ENCODE measurements at regions not wholly inside any gene's neighbourhood (a gene's known extent, or its start where the extent isn't known, plus 50 kb on each side); places are given as distances from the start of the nearest gene placed in this dataset.

DNA sequence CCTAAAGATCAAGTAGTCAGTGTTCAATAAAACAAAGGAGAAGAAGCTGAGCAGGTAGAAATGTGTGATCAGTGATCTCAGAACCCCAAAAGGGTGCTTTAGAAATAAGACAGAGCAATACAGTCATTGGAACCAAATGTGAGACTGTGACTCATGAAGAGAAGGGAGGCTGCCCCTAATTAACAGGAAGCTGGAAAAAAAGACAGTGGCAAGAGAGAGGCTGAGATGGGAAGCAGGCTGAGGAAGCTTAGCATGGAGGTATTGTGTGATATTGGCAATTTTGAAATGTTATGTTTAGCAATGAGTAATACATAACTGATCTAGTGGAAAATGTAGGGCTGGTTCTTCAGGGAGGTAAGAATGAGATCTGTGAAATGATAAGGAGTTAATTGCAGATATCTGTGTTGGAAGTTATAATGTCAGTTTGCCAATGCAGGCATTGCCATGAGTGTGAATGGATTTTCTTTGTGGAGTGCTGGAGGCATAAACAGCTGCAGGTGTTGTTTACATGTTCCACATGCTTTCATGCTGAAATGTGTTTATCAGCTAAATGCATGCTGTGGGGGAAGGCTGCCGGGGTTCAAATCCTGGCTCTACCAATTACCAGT lies 90.6 kb upstream of the CACNA1E start:
- no peak for DNase-seq

DNA sequence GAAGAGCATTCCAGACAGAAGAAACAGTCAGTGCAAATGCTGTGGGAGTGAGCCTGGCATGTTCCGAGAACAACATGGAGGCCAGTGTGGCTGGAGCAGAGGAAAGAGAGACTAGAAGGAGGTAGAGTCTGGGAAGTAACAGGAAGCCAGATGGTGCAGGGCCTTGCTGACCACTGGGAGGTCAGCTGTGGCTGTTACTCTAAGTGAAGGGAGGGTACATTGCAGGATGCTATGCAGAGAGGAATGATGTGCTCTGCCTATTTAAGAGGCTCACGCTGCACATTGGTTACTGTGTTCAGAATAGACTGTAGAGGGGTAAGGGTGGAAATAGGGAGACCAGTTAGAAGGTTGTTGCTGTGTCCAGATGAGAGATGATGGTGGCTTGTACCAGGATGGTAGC lies 88.6 kb upstream of the CACNA1E start:
- DNase-seq, result no peak

DNA sequence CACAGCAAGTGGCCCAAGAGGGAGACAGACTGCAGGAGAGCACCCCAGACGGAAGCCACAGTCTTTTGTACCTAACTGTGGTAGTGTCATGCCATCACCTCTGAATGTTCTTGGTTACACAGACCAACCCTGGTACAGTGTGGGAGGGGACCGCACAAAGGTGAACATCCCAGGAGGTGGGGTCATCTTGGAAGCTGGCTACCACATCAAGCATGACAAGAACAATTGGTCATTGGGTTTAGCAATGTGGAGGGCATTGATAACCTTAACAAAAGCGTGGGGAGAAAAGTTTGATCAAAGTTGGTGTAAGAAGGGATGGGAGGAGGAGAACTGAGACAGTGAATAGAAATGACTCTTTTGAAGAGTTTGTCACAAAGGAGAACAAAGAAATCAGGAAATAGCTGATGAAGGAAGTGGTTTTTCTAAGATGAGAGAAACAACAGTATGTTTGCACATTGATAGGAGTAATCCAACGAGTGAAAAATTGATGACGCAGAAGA lies 87.1 kb upstream of the CACNA1E start:
- DNase-seq, result no peak

DNA sequence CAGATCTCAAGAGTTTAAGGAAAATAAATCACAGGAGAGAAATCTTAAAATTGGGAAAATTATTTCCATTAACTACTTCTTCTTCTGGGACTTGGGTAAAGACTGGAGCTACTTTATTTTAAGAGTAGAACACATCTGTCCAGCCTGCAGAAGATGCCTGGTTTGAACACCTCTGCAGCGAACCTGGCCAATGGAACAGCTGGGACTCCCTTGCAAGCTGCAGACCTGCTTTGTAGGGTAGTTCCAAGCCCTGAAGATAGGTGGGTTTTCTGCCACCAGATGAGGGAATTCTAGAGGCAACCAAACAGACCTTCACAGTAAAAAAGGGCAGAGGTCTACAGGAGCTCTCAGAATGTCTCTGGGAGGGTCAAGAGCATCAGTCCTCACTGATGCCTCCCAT lies 86.5 kb upstream of the CACNA1E start:
- DNase-seq, result no peak

DNA sequence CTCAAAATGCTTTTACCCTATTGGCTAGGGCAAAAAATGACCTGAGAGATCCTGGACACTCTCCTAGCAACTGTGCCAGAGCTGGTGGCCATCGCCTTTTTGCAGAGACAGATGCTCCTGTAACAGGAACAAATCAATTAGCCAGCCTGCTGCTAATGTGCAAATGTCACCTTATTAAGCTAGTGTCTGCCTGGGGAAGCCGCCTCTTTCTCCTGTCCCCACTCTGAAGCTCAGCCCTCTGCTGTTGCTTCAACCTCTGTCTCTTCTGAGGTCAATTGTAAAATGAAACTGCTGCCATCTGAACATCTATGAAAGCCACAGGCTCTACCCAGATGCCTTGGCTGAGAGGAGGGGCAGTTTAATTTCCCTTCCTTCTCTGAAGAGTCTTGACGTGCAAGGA lies 85.5 kb upstream of the CACNA1E start:
- DNase-seq, result no peak

DNA sequence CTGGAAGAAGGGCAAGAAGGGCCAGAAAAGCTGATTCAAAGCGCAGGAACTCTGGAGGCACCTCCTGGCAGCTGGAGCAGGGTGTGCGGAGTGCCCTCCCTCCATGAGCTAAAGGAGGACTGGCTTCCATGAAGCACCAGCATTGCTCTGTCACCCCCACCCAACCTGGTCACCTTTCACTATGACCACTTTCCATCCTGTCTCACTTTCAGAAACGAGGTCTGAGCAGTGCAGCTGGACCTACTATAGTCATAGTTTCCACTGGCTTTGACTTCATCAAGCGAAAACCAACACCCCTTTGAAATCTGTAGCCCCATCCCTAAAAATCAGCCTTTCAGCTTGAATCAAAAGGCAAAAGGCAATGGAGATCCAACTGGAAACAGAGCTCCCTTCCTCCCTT lies 84.8 kb upstream of the CACNA1E start:
- DNase-seq, result no peak

DNA sequence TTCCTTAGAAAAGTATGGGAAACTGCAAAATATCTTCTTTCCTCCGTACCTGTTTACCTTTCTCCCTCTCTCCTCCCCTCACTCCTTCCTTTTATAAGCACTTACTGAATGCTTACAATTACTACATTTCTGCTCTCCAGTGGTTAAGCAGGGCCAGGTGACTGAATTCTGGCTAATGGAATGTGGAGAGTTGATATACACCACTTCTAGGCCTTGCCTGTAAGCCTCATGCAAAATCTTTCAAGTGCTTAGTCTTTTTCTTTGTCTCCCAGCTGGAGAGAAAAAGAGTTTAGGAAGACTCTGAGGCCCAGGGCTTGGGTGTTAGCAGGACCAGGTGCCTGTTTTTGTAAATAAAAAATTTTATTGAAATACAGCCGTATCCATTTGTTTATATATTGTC lies 77.7 kb upstream of the CACNA1E start:
- no peak for DNase-seq

DNA sequence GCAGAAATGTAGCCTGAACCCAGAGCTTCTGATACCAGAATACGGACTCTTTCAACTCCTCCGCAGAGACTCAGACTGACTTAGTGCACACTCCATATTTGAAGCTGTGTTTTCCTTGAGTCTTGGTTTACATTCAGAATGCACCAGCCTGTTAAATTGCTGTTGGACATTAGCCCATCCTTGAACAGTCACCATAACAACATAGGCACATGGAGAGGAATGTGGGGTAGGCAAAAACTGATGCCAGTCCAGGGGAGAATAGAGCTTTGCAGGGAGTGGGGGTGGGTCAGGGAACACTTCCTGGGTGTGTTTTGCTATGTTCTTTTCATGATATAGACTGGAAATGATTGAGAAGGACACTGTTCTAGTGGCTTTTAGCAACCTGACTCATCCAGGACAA lies 76.3 kb upstream of the CACNA1E start:
- no peak for DNase-seq

DNA sequence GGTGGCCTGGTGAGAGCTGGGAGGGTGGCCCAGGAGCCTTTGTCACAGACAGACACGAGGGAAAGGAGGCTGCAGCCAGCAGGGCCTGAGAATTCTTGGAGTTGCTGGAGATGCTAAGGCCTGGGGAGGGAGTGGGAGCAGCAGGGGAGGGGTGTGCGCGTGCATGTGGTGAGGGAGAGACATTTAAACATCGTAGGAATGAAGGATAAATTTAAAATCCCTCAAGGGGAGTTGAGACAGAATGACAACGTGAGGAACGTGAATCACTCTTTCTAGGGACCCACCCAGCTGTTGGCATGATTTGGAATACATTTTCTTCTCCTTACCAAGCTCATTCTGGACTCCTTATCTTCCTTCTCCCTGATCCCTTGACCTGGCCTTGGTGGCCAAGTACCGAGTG lies 73.3 kb upstream of the CACNA1E start:
- DNase-seq, result no peak

DNA sequence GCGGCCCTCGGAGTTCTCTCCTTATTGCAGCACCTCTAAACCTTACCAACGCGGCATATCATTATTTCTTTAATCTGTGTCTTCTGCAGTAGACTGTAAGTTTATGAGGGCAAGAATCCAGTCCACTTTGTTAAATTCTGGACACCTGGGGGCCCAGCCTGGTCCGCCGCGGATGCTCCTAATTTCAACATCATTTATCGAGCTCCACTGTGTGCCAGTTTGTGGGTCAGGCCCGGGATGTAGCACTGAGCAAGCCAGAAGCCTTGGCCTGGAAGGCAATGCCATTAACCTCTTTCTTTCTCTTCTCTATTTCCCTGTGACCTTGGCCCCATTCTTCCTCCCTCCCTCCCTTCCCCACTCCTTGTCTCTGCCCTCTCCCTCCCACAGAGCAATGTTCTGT lies 70.6 kb upstream of the CACNA1E start:
- no peak for DNase-seq

DNA sequence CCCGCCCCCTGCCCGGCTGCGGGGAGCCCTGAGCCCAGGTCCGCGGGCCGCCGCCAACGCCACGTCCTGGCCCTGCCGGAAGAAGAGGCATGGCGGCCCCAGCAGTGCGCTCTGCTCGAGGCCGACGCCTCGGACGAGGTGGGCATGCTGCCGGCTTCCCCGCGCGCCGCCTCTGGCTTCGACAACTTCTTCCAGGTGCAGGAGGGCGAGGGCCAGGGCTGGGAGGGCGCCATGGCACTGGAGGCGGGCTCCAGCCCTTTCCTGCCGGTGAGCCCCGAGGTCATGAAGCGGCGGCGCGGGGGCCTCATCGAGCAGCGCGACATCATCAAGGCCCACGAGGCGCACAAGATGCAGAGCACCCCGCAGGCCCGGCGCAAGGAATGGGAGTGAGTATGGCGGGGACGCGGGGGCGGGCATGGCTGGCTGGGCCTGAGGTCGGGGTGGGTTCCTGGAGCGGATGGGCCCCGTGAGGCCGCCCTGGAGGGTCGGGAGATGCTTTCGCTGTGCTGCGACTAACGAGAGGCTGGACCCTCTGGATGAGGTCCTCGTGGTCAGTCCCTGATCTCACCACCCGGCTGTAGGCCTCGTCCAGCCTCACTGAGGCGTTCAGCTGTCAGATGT lies 70.0 kb upstream of the CACNA1E start:
- no peak for DNase-seq

DNA sequence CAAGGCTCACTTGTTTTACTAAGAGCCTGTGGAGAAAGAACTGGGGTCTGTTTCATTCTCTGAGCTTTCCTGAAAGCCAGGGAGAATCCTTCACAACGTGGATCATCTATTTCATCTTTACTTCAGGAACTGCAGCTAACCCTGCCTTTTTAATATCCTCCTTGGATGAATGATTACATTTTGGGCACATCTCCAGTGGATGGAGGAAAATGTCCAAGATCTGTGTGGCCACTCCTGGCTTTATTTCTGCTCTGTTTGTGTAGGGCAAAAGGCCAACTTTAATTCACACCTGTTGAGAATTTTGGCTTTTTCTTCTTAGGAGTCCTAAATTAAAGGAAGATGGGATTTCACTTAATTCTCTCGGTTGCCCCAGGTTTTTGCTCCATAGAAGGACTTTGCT lies 69.5 kb upstream of the CACNA1E start:
- no peak for DNase-seq

DNA sequence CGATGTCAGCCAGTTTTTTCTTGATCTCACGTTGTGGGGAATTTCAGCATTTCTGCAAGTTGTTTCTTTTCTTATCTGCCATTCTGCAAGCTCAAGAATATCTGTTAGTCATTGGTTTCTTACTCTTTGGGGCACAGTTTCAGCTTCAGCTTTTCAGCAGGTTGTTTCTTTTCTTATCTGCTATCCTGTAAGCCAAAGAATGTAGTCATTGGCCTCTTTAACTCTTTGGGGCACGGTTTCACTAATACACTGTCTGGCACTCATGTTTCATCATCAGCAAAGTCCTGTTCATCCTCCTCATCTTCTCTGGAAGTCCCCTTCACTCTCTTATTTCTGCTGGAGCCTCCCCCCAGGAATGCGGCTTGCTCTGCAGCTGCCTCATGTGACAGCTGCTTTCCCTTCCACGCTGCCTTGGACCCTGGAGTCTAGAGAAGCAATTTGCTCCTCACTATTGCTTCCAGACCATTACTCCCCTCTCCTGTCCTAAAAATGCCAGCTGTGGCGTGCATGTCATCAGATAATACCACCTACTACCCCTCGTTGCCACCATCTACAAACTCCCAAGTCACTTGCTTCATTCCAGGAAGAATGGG lies 67.0 kb upstream of the CACNA1E start:
- DNase-seq, result no peak

DNA sequence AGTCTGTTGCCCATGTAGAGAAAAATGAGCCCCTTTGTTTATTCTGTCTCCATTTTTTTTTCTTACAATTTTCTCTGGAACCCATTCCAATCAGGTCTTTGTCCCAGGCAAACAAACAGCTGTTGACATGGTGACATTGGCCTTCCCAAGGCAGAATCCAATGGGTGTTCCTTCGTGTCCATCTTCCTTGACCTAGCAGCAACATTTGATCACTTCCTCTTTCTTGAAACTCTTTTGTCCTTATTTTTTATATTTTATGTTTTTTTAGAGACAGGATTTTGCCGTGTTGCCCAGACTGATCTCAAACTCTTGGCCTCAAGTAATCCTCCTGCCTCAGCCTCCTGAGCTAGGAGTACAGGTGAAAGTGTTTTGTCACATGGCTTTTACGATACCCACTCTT lies 65.4 kb upstream of the CACNA1E start:
- DNase-seq, result no peak

DNA sequence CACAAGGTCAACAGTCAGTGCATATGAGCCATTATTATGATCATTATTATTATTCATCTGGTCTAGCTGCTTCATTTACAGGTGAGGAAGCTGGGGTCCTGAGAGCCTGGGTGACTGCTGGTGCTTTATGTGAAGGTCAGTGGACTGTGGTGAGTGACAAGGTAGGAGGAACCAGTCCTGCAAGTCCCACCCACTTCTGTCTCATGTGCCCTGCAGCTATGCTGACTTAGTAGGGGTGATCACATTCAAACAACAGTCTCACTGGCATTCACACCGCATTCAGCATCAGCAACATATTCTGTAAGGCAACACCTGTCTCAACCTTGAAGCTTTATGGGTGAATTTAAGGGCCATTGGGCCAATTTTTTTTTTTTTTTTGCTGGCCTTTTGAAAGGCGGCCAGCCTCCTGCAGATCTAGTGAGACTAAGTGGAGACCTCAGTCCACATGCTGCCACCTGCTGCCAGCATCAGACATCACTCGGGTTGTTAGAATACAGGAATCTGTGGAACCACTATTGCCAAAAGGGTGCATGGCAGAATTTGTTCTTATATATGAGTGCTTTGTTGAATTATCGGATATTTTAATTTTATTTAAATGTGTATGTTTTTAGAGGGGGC lies 59.9 kb upstream of the CACNA1E start:
- DNase-seq, result no peak

DNA sequence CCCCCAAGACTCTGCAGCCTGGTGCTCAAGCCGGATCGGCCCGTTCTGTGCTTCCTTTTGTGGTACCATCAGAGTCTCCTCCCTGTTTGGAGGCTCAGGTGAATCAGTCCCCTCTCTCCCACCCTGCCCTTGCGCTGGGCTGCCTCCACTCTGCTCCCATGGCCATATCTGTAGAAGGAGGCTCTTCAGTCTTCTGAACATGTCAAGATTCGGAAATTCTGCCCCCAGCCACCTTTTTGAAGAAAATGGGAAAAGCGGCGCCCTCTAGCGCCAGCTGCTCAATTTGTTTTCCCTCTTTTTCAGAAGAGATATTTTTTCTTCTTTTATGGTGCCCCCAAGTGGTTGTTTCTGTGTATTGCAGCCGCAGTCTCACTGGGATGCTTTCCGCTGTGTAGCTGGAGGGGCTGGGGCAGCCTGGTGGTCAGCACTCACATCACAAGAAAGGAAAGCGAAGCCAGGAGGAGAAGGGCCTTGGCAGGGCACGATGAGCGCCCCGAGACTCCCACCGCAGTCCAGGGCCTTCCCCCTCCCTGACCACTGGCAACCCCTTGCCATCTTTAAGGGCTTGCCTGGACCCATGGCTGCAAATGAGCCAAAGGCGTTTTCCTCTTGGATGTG lies 58.4 kb upstream of the CACNA1E start:
- no peak for DNase-seq

DNA sequence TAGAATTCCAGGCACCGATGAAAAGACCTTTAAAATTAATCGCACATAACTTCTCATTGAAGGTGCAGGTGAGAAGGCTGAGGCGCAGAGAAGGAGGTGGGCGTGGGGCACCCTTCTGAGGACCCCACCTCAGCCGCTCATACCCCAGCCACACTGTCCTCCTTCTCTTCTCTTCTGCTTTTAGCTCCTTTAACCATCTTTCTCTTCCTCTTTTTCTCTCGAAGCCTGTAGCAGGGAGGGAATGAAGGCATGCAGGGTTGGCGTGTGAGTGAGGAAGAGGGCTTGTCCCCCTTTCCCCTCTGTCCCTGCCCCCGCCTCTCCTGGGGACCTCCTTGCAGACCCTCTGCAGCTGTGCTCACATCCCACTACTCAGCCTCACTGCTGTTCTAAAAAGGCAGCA lies 57.8 kb upstream of the CACNA1E start:
- DNase-seq, result no peak

DNA sequence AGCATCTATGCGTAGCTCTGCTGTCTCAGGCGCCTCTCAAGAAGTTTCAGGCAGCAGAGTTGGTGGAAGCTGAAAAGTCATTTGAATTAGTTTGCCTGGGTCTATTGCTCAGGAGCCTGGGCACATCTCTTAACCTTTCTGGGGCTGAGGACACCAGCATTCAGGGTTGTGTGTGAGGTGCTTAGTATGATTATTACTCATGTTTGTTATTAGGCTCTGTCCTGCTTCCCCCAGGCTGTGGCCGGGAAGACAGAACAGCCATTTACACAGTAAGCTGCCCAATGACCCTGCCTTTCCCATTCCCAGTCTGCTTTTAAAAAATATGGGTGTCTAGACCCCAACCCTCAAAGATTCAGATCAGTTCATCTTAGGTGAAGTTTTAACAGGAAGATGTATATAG lies 53.9 kb upstream of the CACNA1E start:
- DNase-seq, result no peak

DNA sequence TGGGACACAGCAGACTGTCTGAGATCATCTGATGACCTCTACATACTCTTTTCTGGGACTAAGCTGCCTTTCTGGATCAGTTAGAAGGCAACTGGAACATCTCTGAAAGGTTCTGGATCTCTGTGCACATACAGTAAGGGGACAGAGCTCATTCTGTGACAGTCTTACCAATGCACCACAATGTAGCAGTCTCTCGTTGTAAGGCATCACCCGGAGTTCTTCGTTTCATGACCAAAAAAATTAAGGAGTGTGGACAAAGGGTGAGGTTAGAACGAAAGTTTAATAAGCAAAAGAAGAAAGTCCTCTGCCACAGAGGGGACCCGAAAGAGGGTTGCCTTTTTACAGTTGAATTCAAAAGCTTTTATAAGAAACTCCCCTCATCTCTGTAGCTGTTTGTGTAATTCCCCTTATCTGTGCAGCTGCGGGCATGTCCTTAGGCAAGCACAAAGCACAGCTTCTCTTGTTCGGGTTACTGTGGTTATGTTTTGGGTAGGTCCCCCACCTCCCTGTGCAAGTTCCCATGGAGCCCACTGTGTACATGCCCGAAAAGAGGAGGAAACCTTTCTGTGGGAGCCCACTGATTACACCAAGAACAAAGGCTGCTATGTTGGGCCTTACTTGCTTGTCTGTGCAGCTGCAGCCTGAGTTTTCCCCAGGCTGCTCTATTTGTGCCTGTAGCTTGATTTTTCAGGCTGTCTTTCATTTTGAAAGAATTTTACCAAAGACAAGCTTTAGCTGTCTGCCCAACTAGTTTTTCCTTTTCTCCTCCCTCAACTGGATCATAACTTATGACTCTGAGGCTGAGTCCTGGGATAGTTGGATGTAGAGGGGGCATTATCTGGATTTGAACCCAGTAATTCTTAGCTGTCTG lies 53.1 kb upstream of the CACNA1E start:
- DNase-seq, result no peak

Data from activated gamma-delta T cell (primary cell).